Uterus (tissue), 3 donors: ENCODE measurements at regions not wholly inside any gene's neighbourhood (a gene's known extent, or its start where the extent isn't known, plus 50 kb on each side); places are given as distances from the start of the nearest gene placed in this dataset.

Experiments
- DNase-seq, 2 donors: peaks; one replicate each; pipeline ENCODE4 v3.0.0-alpha.2; 2019 to 2020
- H3K27ac ChIP-seq, 2 donors: fragments of 200-600 bp; sonication (generic); 1 replicate in 1 of 2; 2 replicates in 1 of 2; pipeline ENCODE4 v1.5.1; 2016 to 2018
- H3K27me3 ChIP-seq, 2 donors: fragments of 200-600 bp; sonication (generic); one replicate each; pipeline ENCODE4 v1.5.1; 2018 to 2019; ENCODE audit warnings: control low read depth in 1 of 2
- H3K36me3 ChIP-seq, 2 donors: fragments of 200-600 bp; sonication (generic); one replicate each; pipeline ENCODE4 v1.5.1; 2019; ENCODE audit warnings: control low read depth in 1 of 2
- H3K4me1 ChIP-seq, 2 donors: fragments of 200-600 bp; sonication (generic); one replicate each; pipeline ENCODE4 v1.5.1; 2018 to 2019; ENCODE audit warnings: control low read depth in 1 of 2
- H3K4me3 ChIP-seq, 2 donors: fragments of 200-600 bp; sonication (generic); 1 replicate in 1 of 2; 2 replicates in 1 of 2; pipeline ENCODE4 v1.5.1; 2018 to 2019; ENCODE audit warnings: mild to moderate bottlenecking in 1 of 2
- H3K9me3 ChIP-seq, 2 donors: fragments of 200-600 bp; sonication (generic); one replicate each; pipeline ENCODE4 v1.5.1; 2019; ENCODE audit warnings: control low read depth in 1 of 2
- CTCF ChIP-seq, 4 experiments: fragments of 200-600 bp in 2 of 4; fragments of 450-650 bp in 2 of 4; sonication (generic) in 2 of 4; IDR thresholded peaks; one replicate each; pipeline ENCODE4 v1.5.1; 2016 to 2019; ENCODE audit warnings: antibody characterized with exemption in 4 of 4, mild to moderate bottlenecking in 2 of 4, moderate library complexity in 1 of 4
- POLR2A ChIP-seq, 2 donors: fragments of 450-650 bp; IDR thresholded peaks; one replicate each; pipeline ENCODE4 v1.6.1; 2016; ENCODE audit warnings: antibody characterized with exemption in 2 of 2, mild to moderate bottlenecking in 1 of 2, moderate library complexity in 1 of 2
- intact Hi-C: fragments of 100-400 bp; cut with DNase I; formaldehyde crosslinking; loops from one replicate; pipeline ENCODE4 v1.15.1; 2023; ENCODE audit warnings: low total_unique reads
- donor health status: DM: yes; HTN: yes; CAD: no.

GRCh38 chr3:176759815-176760506, 437.3 kb downstream of the TBL1XR1 start:
- H3K36me3 ChIP-seq = no peaks in the 10 kb centered on the region

GRCh38 chr3:176757429-176757828, 439.9 kb downstream of the TBL1XR1 start:
- Histone ChIP-seq H3K9me3 (no peaks in the 10 kb centered on the region), H3K36me3 (no peaks in the 10 kb centered on the region), H3K27me3 (no peaks in the 10 kb centered on the region), H3K27ac (no peak overlapping the region), H3K4me1 (no peaks in the 10 kb centered on the region), H3K4me3 (no peak overlapping the region)
- intact Hi-C loops = no loop called here
- no peak for DNase-seq
- TF ChIP-seq POLR2A (IDR thresholded peaks at IDR 0.05) (no peak), CTCF (IDR thresholded peaks at IDR 0.05) (no peak)

More at GRCh38 chr3:176759815-176760506, 437.3 kb downstream of the TBL1XR1 start:
- H3K9me3 ChIP-seq = no peaks in the 10 kb centered on the region
- no peak overlapping the region for H3K27ac ChIP-seq
- intact Hi-C loops = no loop called here
- H3K27me3 ChIP-seq = no peaks in the 10 kb centered on the region
- no peak for DNase-seq
- no peaks in the 10 kb centered on the region for H3K4me1 ChIP-seq
- H3K4me3 ChIP-seq = no peak overlapping the region
- TF ChIP-seq POLR2A (IDR thresholded peaks at IDR 0.05) (no peak), CTCF (IDR thresholded peaks at IDR 0.05) (no peak)

GRCh38 chr3:176755977-176756376, 441.3 kb downstream of the TBL1XR1 start:
- H3K27ac ChIP-seq = no peak overlapping the region
- intact Hi-C loops = no loop called here
- no peaks in the 10 kb centered on the region for H3K4me1 ChIP-seq
- H3K36me3 ChIP-seq = no peaks in the 10 kb centered on the region
- no peak for TF ChIP-seq POLR2A (IDR thresholded peaks at IDR 0.05)
- TF ChIP-seq CTCF (IDR thresholded peaks at IDR 0.05) = no peak
- no peak overlapping the region for H3K4me3 ChIP-seq
- no peaks in the 10 kb centered on the region for H3K27me3 ChIP-seq
- H3K9me3 ChIP-seq = no peaks in the 10 kb centered on the region
- no peak for DNase-seq

GRCh38 chr3:176755552-176755951, 441.7 kb downstream of the TBL1XR1 start:
- TF ChIP-seq CTCF (IDR thresholded peaks at IDR 0.05) (no peak), POLR2A (IDR thresholded peaks at IDR 0.05) (no peak)
- intact Hi-C loops = no loop called here
- Histone ChIP-seq H3K36me3 (no peaks in the 10 kb centered on the region), H3K4me1 (no peaks in the 10 kb centered on the region), H3K4me3 (no peak overlapping the region), H3K27me3 (no peaks in the 10 kb centered on the region), H3K27ac (no peak overlapping the region), H3K9me3 (no peaks in the 10 kb centered on the region)
- no peak for DNase-seq

GRCh38 chr3:176741664-176742047, 455.6 kb downstream of the TBL1XR1 start:
- Histone ChIP-seq H3K36me3 (no peaks in the 10 kb centered on the region), H3K4me1 (no peaks in the 10 kb centered on the region), H3K27me3 (no peaks in the 10 kb centered on the region), H3K9me3 (no peaks in the 10 kb centered on the region), H3K27ac (no peak overlapping the region), H3K4me3 (no peak overlapping the region)
- no peak for TF ChIP-seq POLR2A (IDR thresholded peaks at IDR 0.05)
- no peak for TF ChIP-seq CTCF (IDR thresholded peaks at IDR 0.05)
- no peak for DNase-seq
- intact Hi-C loops = no loop called here
